A549 (cell line): ENCODE measurements at regions not wholly inside any gene's neighbourhood (a gene's known extent, or its start where the extent isn't known, plus 50 kb on each side); places are given as distances from the start of the nearest gene placed in this dataset.

Experiments used
- CEBPB ChIP-seq, 2 experiments: fragments of >200 bp in 1 of 2; sonication (Bioruptor Twin) in 1 of 2; formaldehyde crosslinking in 1 of 2; IDR thresholded peaks; 2 replicates each; pipeline ENCODE4 v1.6.1; 2012 to 2016
- CHD2 ChIP-seq: fragments of 150-350 bp; IDR thresholded peaks from 2 replicates; pipeline ENCODE4 v1.6.1; 2014; ENCODE audit warnings: low read length; ENCODE audit not compliant: partially characterized antibody
- EP300 ChIP-seq, 2 experiments: fragments of >200 bp; sonication (Bioruptor Twin); formaldehyde crosslinking; IDR thresholded peaks; 2 replicates in 1 of 2; 3 replicates in 1 of 2; pipeline ENCODE4 v1.6.1; 2016 to 2017
- HOXA7 ChIP-seq: fragments of 250-450 bp; sonication (Bioruptor Pico); IDR thresholded peaks from 2 replicates; pipeline ENCODE4 v1.5.0; 2020; ENCODE audit warnings: mild to moderate bottlenecking, moderate library complexity
- MAX ChIP-seq: IDR thresholded peaks from 2 replicates; pipeline ENCODE4 v1.6.1; 2012
- NR3C1 ChIP-seq: fragments of >200 bp; sonication (Bioruptor Twin); formaldehyde crosslinking; IDR thresholded peaks from 3 replicates; pipeline ENCODE4 v1.6.1; 2017
- POLR2A ChIP-seq: IDR thresholded peaks from 2 replicates; pipeline ENCODE4 v1.6.1; 2012; ENCODE audit warnings: mild to moderate bottlenecking, low read length
- POLR2AphosphoS2 ChIP-seq: conservative IDR thresholded peaks from 2 replicates; pipeline ENCODE4 v1.6.1; 2012; ENCODE audit warnings: low read length, improper control_type of control experiment, inconsistent platforms
- RAD21 ChIP-seq, 2 experiments: fragments of >200 bp in 1 of 2; sonication (Bioruptor Twin) in 1 of 2; formaldehyde crosslinking in 1 of 2; IDR thresholded peaks in 1 of 2; conservative IDR thresholded peaks in 1 of 2; 2 replicates in 1 of 2; 3 replicates in 1 of 2; pipeline ENCODE4 v1.6.1; 2012 to 2018; ENCODE audit warnings: inconsistent platforms in 1 of 2
- REST ChIP-seq: fragments of 200-600 bp; sonication (generic); IDR thresholded peaks from 2 replicates; pipeline ENCODE4 v1.6.1; 2016; ENCODE audit warnings: antibody characterized with exemption, mild to moderate bottlenecking, moderate library complexity
- RNF2 ChIP-seq: fragments of 200-600 bp; sonication (generic); IDR thresholded peaks from 2 replicates; pipeline ENCODE4 v1.6.1; 2016; ENCODE audit warnings: low read depth, mild to moderate bottlenecking, antibody characterized with exemption, moderate library complexity, borderline replicate concordance
- TF ChIP-seq, protein P1 (sequence below): fragments of >200 bp; sonication (Bioruptor Twin); formaldehyde crosslinking; IDR thresholded peaks from 3 replicates; pipeline ENCODE4 v1.5.1; 2016
- TF ChIP-seq, protein P2 (sequence below): IDR thresholded peaks from 2 replicates; pipeline ENCODE4 v1.6.1; 2012; ENCODE audit warnings: low read depth, borderline replicate concordance

GRCh38 chr4:57672846-57673433, 562.8 kb upstream of the IGFBP7 start:
- TF ChIP-seq RAD21 (conservative IDR thresholded peaks at IDR 0.05 in 1 of 2, IDR thresholded peaks at IDR 0.05 in 1 of 2) (no peak), RNF2 (no peak), POLR2A (no peak), POLR2AphosphoS2 (no peak), CEBPB (IDR thresholded peaks at IDR 0.05) (no peak), REST (no peak), NR3C1 (no peak), HOXA7 (CRISPR knock-in tag) (no peak), EP300 (IDR thresholded peaks at IDR 0.05) (no peak), MAX (no peak), CHD2 (no peak)
- TF ChIP-seq, protein P1, sequence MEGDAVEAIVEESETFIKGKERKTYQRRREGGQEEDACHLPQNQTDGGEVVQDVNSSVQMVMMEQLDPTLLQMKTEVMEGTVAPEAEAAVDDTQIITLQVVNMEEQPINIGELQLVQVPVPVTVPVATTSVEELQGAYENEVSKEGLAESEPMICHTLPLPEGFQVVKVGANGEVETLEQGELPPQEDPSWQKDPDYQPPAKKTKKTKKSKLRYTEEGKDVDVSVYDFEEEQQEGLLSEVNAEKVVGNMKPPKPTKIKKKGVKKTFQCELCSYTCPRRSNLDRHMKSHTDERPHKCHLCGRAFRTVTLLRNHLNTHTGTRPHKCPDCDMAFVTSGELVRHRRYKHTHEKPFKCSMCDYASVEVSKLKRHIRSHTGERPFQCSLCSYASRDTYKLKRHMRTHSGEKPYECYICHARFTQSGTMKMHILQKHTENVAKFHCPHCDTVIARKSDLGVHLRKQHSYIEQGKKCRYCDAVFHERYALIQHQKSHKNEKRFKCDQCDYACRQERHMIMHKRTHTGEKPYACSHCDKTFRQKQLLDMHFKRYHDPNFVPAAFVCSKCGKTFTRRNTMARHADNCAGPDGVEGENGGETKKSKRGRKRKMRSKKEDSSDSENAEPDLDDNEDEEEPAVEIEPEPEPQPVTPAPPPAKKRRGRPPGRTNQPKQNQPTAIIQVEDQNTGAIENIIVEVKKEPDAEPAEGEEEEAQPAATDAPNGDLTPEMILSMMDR = no peak
- TF ChIP-seq, protein P2, sequence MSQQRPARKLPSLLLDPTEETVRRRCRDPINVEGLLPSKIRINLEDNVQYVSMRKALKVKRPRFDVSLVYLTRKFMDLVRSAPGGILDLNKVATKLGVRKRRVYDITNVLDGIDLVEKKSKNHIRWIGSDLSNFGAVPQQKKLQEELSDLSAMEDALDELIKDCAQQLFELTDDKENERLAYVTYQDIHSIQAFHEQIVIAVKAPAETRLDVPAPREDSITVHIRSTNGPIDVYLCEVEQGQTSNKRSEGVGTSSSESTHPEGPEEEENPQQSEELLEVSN = no peak
